ENCODE measurements at regions not wholly inside any gene's neighbourhood (a gene's known extent, or its start where the extent isn't known, plus 50 kb on each side); places are given as distances from the start of the nearest gene placed in this dataset.
"Not testable (repeated sequence)": the region's sequence is repeated elsewhere in the genome, so short reads cannot be mapped to it uniquely, and the experiment has no call there.

GRCh38 chr9:38518826-38519225, 94.6 kb upstream of the IGFBPL1 start:
- ATAC-seq: no peak
- no peak for DNase-seq

GRCh38 chr9:38516273-38516672, 92.0 kb upstream of the IGFBPL1 start:
- not testable (repeated sequence) for DNase-seq, ATAC-seq

GRCh38 chr9:38515055-38515454, 90.8 kb upstream of the IGFBPL1 start:
- not testable (repeated sequence) for ATAC-seq, DNase-seq

- not testable (repeated sequence) for ATAC-seq, DNase-seq
Measured at GRCh38 chr9:38510340-38510739, 86.1 kb upstream of the IGFBPL1 start.

GRCh38 chr9:38507587-38507986, 83.3 kb upstream of the IGFBPL1 start:
- ATAC-seq (no peak), DNase-seq (no peak)

GRCh38 chr9:38500171-38500570, 75.9 kb upstream of the IGFBPL1 start:
- not testable (repeated sequence) for ATAC-seq, DNase-seq

GRCh38 chr9:38498551-38498950, 74.3 kb upstream of the IGFBPL1 start:
- ATAC-seq, DNase-seq: not testable (repeated sequence)

GRCh38 chr9:38489057-38489456, 64.8 kb upstream of the IGFBPL1 start:
- ATAC-seq (no peak), DNase-seq (no peak)

- DNase-seq (no peak), ATAC-seq (no peak)
Measured at GRCh38 chr9:38488156-38488698, 64.0 kb upstream of the IGFBPL1 start.

GRCh38 chr9:38487418-38488155, 63.3 kb upstream of the IGFBPL1 start:
- ATAC-seq, DNase-seq: not testable (repeated sequence)

- ATAC-seq (peak; percentile 14), DNase-seq (no peak)
Measured at GRCh38 chr9:38486837-38487236, 62.6 kb upstream of the IGFBPL1 start.

- DNase-seq (no peak), ATAC-seq (no peak)
Measured at GRCh38 chr9:38486056-38486615, 61.9 kb upstream of the IGFBPL1 start.

GRCh38 chr9:38484076-38484665, 59.9 kb upstream of the IGFBPL1 start:
- ATAC-seq, DNase-seq: not testable (repeated sequence)

GRCh38 chr9:38482918-38483592, 58.8 kb upstream of the IGFBPL1 start:
- DNase-seq (no peak), ATAC-seq (no peak)

- ATAC-seq (no peak), DNase-seq (no peak)
Measured at GRCh38 chr9:38478211-38478610, 54.0 kb upstream of the IGFBPL1 start.

GRCh38 chr9:38474476-38474875, 50.2 kb upstream of the IGFBPL1 start:
- not testable (repeated sequence) for ATAC-seq, DNase-seq
